Activated CD4-positive, CD25-positive, alpha-beta regulatory T cell treated with anti-CD3 and anti-CD28 coated beads, Interleukin-2, amount 50 U/mL, for 16 hours (primary cell): ENCODE measurements at regions not wholly inside any gene's neighbourhood (a gene's known extent, or its start where the extent isn't known, plus 50 kb on each side); places are given as distances from the start of the nearest gene placed in this dataset.
"Not testable (repeated sequence)": the region's sequence is repeated elsewhere in the genome, so short reads cannot be mapped to it uniquely, and the experiment has no call there.

Experiments
- DNase-seq: peaks from one replicate; pipeline ENCODE4 v3.0.0-alpha.2; 2020; ENCODE audit warnings: low read depth, low spot score

DNA sequence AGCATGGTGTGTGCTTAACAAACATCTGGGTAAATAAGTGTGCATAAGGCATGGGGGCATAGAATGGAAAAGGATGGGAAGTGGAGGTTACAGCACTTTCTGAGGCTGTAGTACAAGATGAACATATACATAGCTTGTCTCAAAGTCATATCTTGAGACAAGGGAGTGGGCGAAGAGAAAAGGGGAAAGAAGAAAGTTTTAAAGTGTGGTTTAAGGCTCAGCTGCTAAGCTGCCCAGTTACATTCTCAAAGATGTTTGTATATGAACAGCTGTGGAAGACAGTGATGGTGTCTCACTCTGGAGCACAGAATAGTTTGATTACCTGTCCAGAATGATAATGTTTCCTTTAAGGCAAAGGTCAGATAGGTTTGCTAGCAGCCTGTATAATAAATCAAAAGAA, 61.9 kb upstream of the LANCL2 start:
- no peak for DNase-seq

DNA sequence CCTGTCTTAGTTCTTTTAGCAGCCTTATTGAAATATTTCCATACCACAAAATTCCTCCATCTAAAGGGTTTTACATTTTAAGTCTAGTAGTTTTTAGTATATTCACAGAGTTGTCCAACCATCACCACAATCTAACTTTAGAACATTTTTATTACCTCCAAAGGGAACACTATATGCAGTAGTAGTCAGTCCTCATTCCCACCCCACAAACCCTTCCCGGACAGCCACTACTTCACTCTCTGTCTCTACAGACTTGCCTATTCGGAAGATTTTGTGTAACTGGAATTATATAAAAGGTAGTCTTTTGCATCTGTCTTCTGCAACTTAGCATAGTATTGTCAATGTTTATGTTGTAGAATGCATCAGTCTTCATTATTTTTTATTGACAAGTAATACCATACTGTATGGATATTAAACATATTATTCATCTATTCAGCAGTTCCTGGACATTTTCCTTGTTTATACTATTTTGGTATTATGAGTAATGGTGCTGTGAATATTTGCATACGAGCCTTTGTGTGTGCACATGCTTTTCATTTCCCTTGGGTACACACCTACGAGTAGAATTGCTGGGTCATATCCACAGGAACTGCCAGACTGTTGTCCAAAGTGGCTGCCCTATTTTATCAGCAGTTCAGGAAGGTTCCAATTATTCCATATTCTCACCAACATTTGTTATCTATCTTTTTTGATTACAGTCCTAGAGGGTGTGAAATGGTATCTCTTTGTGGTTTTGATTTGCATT, 60.9 kb upstream of the LANCL2 start:
- no peak for DNase-seq

DNA sequence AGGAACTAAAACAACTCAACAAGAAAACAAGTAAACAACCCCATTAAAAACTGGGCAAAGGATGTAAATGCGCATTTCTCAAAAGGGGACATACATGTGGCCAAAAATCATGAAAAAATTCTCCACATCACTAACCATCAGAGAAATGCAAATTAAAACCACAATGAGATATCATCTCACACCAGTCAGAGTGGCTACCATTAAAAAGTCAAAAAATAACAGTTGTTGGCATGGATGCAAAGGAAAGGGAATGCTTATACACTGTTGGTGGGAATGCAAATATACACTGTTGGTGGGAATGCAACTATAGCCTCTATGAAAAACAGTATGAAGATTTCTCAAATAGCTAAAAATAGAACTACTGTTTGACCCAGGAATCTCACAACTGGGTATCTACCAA, 60.0 kb upstream of the LANCL2 start:
- DNase-seq, result no peak

DNA sequence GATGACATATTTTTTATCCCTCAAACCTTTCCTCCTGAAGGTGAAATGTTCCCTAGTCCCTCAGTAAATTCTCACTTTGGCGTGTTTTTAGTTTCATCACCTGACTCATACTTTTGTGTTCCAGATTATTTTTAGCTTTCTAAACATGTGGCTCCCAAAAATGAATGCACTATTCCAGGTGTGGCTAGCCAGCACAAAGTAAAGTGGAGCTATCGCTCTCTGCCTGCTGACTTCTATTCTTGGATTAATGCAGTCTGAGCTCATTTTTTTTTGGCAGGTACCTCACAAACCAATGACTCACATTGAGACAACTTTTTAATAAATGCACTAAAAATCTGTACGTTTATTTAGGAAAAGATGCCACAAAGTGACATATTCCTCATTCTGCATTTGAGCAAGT, 58.8 kb upstream of the LANCL2 start:
- DNase-seq, result no peak

DNA sequence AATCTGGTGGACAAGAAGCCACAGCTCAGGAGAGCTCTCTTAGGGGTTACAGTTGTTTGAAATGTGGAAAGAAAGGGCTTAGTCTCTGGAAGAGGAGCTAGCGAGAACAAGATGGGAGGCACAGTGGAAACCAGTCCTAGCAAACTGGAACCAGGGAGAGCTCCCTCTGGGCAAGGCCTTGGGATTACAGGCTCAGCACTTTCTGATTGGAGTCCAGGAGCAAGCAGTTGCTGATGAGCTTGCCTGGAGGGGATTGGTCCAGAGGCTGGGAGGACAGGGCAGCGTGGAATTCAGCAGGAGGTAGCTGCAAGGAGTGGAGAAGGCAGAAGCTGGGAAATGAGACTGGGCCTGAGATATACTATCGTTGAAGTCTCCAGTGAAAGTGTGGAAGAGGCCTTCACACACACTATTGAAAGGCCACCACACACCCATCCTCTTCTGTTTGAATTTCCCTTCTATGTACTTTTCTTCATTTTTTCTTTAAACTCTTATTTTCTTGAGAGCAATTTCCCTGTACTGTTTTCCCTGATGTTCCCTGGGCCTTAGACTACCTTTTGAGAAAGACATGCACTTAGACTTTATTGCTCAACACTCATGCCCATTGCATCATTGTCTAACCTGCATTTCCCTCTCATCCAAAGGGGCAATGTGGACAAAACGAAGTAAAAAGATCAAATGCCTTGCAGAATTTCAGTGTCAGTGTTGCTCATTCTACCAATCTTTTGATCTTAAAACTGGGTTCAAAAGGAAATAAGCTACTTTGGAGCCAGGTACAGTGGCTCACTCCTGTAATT, 57.8 kb upstream of the LANCL2 start:
- DNase-seq, result no peak

DNA sequence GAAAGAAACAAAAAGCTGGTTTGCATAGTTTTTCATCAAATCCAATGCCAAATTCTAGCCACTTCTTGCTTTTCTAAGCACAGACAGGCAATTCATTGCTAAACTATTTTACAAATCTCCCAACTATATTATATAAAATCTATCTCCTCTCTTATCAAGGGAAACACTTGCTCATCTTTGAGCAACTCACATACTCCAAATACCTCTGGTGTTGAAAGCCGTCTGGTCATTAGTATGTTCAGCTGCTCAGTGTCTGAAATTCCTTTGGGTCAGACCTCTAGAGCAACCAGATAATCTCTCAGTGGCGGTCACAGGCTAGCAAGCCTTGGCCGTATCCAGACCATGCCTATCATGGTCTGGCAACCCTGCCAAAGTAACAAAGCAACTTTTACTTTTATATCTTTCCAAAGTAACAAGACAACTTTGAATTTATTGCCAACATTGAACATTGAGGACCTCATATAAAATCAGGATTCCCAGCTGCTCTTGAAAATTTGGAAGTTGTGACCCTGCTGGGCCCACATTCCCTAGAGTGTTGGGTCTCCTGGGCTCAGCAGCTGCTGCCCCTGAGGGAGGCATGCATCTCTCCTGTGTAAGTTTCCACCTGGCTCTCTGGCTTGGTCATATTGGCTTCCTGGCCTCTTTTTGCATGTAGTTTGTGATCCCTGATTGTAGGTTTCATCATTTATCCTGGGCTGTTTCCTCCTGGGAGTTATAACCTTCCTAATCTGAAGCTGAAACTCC, 56.8 kb upstream of the LANCL2 start:
- no peak for DNase-seq

DNA sequence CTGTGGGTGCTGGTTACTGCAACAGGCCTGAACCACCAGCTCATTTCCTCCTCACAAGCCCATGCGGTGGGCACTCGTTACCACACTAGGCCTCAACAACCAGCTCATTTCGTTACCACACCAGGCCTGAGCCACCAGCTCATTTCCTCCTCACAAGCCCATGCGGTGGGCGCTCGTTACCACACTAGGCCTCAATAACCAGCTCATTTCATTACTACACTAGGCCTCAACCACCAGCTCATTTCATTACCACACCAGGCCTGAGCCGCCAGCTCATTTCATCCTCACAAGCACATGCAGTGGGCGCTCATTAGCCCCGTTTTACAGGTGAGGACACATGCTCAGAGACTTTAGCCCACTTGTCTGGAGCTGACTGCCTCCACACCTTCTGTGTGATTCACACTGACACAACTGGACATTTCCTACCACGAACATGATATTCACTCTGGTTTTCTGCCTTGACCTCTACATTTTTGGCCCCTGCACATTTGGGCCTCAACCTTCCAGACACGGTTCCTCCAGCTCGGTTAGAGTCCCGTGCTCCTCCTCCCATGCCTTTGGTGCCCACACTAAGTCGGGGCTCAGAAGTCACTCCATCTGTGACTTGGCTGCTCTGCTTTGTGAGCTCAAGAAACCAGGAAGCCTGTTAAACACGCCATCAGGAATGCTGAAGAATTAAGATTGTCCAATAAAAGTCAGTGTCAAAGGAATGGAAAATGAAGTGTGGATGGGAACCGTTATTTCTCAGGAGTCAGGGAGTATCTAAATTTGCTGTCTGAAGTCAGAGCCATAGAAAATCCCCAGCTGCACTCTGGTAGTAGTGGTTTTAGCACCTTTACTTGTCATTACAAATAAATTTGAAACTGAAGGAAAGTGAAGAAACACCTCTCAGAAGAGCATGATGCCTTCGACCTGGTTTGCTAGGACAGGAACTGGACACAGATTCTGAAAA, 55.8 kb upstream of the LANCL2 start:
- DNase-seq, result peak; percentile 53

DNA sequence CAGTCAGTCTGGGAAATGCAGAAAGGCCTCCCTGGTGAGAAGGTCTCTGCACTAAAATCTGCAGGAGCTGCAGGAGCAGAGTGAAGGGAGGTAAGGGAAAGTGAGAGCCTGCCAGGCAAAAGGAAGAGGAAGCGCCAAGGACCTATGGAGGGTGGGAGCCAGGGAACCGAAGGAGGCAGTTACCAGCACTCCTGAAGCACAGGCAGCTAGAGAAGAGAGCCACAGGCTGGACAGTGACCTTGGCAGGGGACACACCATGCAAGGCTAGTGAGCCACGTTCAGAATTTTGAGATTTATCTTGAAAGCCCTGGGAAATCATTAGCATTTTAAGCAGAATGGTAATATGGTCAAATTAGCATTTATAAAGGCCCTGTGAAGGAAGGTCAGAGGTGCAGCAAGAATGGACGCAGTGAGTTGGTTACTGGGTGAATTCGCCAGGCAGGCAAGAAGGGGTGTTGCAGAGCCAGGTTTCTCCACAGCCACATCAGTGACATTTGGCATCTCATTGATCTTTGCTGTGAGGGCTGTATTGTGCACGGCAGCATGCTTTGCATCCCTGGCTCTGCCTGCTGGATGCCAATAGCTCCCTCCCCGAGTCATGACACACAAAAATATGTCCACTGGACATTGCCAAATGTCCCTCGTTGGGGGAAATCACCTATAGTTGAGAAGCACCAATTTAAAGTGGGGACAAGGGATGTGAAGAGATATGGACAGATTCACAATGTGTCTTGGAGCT, 54.7 kb upstream of the LANCL2 start:
- no peak for DNase-seq

DNA sequence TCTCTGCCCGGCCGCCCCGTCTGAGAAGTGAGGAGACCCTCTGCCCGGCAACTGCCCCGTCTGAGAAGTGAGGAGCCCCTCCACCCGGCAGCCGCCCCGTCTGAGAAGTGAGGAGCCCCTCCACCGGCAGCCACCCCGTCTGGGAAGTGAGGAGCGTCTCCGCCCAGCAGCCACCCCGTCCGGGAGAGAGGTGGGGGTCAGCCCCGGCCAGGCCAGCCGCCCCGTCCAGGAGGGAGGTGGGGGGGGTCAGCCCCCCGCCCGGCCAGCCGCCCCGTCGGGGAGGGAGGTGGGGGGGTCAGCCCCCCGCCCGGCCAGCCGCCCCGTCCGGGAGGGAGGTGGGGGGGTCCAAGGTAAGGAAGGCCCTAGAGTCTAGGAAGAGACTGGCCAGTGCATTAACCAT, 53.2 kb upstream of the LANCL2 start:
- not testable (repeated sequence) for DNase-seq

DNA sequence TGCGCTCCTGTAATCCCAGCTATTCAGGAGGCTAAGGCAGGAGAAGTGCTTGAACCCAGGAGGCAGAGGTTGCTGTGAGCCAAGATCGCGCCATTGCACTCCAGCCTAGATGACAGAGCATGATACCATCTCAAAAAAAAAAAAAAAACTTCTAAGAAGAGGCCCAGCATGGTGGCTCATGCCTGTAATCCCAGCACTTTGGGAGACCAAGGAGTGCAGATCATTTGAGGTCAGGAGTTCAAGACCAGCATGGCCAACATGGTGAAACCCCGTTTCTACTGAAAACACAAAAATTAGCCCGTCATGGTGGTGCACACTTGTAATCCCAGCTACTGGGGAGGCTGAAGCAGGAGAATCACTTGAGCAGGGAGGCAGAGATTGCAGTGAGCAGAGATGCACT, 51.5 kb upstream of the LANCL2 start:
- DNase-seq, result not testable (repeated sequence)

DNA sequence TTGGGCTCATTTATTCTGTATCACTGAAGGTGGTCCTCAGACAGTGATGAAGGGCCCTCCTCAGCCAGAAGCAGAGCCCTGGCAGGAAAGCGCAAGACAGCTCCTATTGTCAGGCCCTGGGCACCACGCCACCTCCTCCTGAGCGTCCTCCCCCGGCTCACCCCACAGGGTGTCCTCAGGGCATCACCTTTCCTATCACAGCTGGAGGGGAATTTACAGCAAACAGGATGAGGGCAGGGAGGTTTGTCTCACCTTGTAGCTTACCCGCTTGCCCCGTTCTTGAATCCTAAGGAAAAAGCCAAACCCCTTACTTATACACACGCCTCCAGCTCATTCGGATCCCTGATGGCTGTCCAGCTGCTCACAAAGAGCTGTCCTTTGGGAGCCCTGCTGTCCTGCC, 50.2 kb upstream of the LANCL2 start:
- DNase-seq, result no peak
